ENCODE measurements at regions not wholly inside any gene's neighbourhood (a gene's known extent, or its start where the extent isn't known, plus 50 kb on each side); places are given as distances from the start of the nearest gene placed in this dataset.

- no peak for TF ChIP-seq EP300 (IDR thresholded peaks at IDR 0.05; ENCODE audit: borderline replicate concordance in 1 of 2, low read depth in 1 of 2, low read length in 1 of 2)
- TF ChIP-seq, protein P1, sequence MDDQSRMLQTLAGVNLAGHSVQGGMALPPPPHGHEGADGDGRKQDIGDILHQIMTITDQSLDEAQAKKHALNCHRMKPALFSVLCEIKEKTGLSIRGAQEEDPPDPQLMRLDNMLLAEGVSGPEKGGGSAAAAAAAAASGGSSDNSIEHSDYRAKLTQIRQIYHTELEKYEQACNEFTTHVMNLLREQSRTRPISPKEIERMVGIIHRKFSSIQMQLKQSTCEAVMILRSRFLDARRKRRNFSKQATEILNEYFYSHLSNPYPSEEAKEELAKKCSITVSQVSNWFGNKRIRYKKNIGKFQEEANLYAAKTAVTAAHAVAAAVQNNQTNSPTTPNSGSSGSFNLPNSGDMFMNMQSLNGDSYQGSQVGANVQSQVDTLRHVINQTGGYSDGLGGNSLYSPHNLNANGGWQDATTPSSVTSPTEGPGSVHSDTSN (IDR thresholded peaks at IDR 0.05): no peak
- TF ChIP-seq RAD21 (IDR thresholded peaks at IDR 0.05; ENCODE audit: low read length): no peak
- TF ChIP-seq, protein P2, sequence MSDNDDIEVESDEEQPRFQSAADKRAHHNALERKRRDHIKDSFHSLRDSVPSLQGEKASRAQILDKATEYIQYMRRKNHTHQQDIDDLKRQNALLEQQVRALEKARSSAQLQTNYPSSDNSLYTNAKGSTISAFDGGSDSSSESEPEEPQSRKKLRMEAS (IDR thresholded peaks at IDR 0.05; ENCODE audit: low read depth): no peak
Measured at GRCh38 chr2:193357508-193357907, 1162.8 kb upstream of the TMEFF2 start.
